HepG2 (cell line): ENCODE measurements at regions not wholly inside any gene's neighbourhood (a gene's known extent, or its start where the extent isn't known, plus 50 kb on each side); places are given as distances from the start of the nearest gene placed in this dataset.

ENCODE experiments used
- ATAC-seq: fragments of 200-7000 bp; cut with Tn5 transposase; 3 replicates; pipeline ENCODE4 v1.9.1; 2020; ENCODE audit warnings: mild to moderate bottlenecking, moderate library complexity
- BruUV-seq: library from RNA; stranded (reverse); fragments of 400-500 nt; replicated peaks from 2 replicates; lab custom pipeline; 2021; lab: Mats Ljungman, UMichigan
- CTCF ChIA-PET: fragments of 300-600 bp; formaldehyde crosslinking; extraction: SDS; loops from one replicate; lab custom pipeline; 2021; ENCODE audit warnings: low total read pairs, inconsistent platforms, low intra/inter-chr PET ratio; lab: Yijun Ruan, JAX
- POLR2A ChIA-PET: fragments of 350-600 bp; sonication (Branson Sonifier 250); formaldehyde crosslinking; loops from one replicate; lab custom pipeline; 2020; ENCODE audit warnings: antibody characterized with exemption, inconsistent platforms; lab: Yijun Ruan, JAX
- DNase-seq: peaks from one replicate; pipeline ENCODE4 v3.0.0-alpha.2; 2015; ENCODE audit warnings: low spot score
- FAIRE-seq: peaks from 3 replicates; lab custom pipeline; 2011; peaks lifted over from hg19 to GRCh38; lab: Jason Lieb, UNC
- H2AFZ ChIP-seq: one replicate; pipeline ENCODE4 v1.6.1; 2011; ENCODE audit warnings: low read length, inconsistent platforms
- H3K27ac ChIP-seq: fragments of 300-600 bp; 3 replicates; pipeline ENCODE4 v1.8.0; 2011; ENCODE audit warnings: mixed run types, mild to moderate bottlenecking, mixed read lengths, low read length, inconsistent platforms; ENCODE audit not compliant: insufficient read depth; ENCODE audit errors: extremely low read length
- H3K27me3 ChIP-seq, 2 experiments: fragments of 200-600 bp in 1 of 2; 2 replicates in 1 of 2; 3 replicates in 1 of 2; pipeline versions ENCODE4 v1.6.0 to v1.8.0; 2011; ENCODE audit warnings: low read length in 2 of 2, mild to moderate bottlenecking in 2 of 2, moderate library complexity in 2 of 2, inconsistent platforms in 1 of 2; ENCODE audit not compliant: insufficient read depth in 2 of 2, control insufficient read depth in 1 of 2
- H3K36me3 ChIP-seq, 2 experiments: fragments of 200-600 bp in 1 of 2; replicated peaks in 1 of 2; 2 replicates in 1 of 2; 3 replicates in 1 of 2; pipeline versions ENCODE4 v1.5.1 to v1.8.0; 2011; ENCODE audit warnings: low read length in 2 of 2, inconsistent platforms in 1 of 2; ENCODE audit not compliant: insufficient read depth in 2 of 2, control insufficient read depth in 1 of 2
- H3K4me1 ChIP-seq: 2 replicates; pipeline ENCODE4 v1.5.1; 2012; ENCODE audit warnings: low read length, inconsistent platforms; ENCODE audit not compliant: insufficient read depth
- H3K4me2 ChIP-seq: 2 replicates; pipeline ENCODE4 v1.6.0; 2011; ENCODE audit warnings: low read depth, low read length, inconsistent platforms
- H3K4me3 ChIP-seq, 3 experiments: fragments of 200-600 bp in 1 of 3; sonication (generic), shearing (Covaris generic) in 1 of 3; replicated peaks in 1 of 3; 2 replicates each; pipeline ENCODE4 v1.5.1; 2011 to 2016; ENCODE audit warnings: low read length in 3 of 3, inconsistent platforms in 2 of 3, low read depth in 2 of 3, mild to moderate bottlenecking in 2 of 3, control low read depth in 1 of 3, mixed read lengths in 1 of 3; ENCODE audit not compliant: insufficient read depth in 1 of 3
- H3K79me2 ChIP-seq: one replicate; pipeline ENCODE4 v1.6.1; 2011; ENCODE audit warnings: low read length, inconsistent platforms; ENCODE audit not compliant: insufficient read depth
- H3K9ac ChIP-seq: 2 replicates; pipeline ENCODE4 v1.6.0; 2011; ENCODE audit warnings: mild to moderate bottlenecking, low read depth, low read length, inconsistent platforms; ENCODE audit not compliant: insufficient read depth
- H3K9me3 ChIP-seq: 2 replicates; pipeline ENCODE4 v1.5.1; 2012; ENCODE audit warnings: mild to moderate bottlenecking, low read length
- H4K20me1 ChIP-seq: 2 replicates; pipeline ENCODE4 v1.6.0; 2011; ENCODE audit warnings: inconsistent platforms, mild to moderate bottlenecking, low read length, moderate library complexity; ENCODE audit not compliant: insufficient read depth
- ATF7 ChIP-seq, 2 experiments: fragments of 450-650 bp in 1 of 2; sonication (generic) in 1 of 2; formaldehyde crosslinking in 1 of 2; IDR thresholded peaks; 2 replicates each; pipeline versions ENCODE4 v1.4.0 to v1.6.1; 2016 to 2020; ENCODE audit warnings: antibody characterized with exemption in 1 of 2, mild to moderate bottlenecking in 1 of 2, missing genetic modification reagents in 1 of 2
- FOSL2 ChIP-seq: sonication (generic); formaldehyde crosslinking; IDR thresholded peaks from 2 replicates; pipeline ENCODE4 v1.4.0; 2020; ENCODE audit warnings: missing genetic modification reagents
- FOXO1 ChIP-seq: sonication (generic); formaldehyde crosslinking; IDR thresholded peaks from 2 replicates; pipeline ENCODE4 v1.4.0; 2020; ENCODE audit warnings: missing genetic modification reagents
- HNF4A ChIP-seq: sonication (generic); formaldehyde crosslinking; IDR thresholded peaks from 2 replicates; pipeline ENCODE4 v1.4.0; 2020; ENCODE audit warnings: missing genetic modification reagents
- JUN ChIP-seq: sonication (generic); formaldehyde crosslinking; IDR thresholded peaks from 2 replicates; pipeline ENCODE4 v1.4.0; 2020; ENCODE audit warnings: mild to moderate bottlenecking, missing genetic modification reagents
- SALL1 ChIP-seq: sonication (generic); formaldehyde crosslinking; IDR thresholded peaks from 2 replicates; pipeline ENCODE4 v1.8.0; 2022; ENCODE audit warnings: mild to moderate bottlenecking, missing genetic modification reagents
- SP5 ChIP-seq: IDR thresholded peaks from 2 replicates; pipeline ENCODE4 v1.6.1; 2016; ENCODE audit warnings: low read depth, borderline replicate concordance
- XBP1 ChIP-seq: sonication (generic); formaldehyde crosslinking; IDR thresholded peaks from 2 replicates; pipeline ENCODE4 v1.5.0; 2020; ENCODE audit warnings: missing genetic modification reagents
- ZNF737 ChIP-seq: sonication (generic); formaldehyde crosslinking; IDR thresholded peaks from 2 replicates; pipeline ENCODE4 v1.5.0; 2020; ENCODE audit warnings: missing genetic modification reagents, mild to moderate bottlenecking, borderline replicate concordance
- ZNF782 ChIP-seq: sonication (generic); formaldehyde crosslinking; IDR thresholded peaks from 2 replicates; pipeline ENCODE4 v1.4.0; 2020; ENCODE audit warnings: missing genetic modification reagents, mild to moderate bottlenecking, borderline replicate concordance
- WGBS: methylation state at CpG from one replicate; pipeline ENCODE4 v1.1.6; 2017; ENCODE audit warnings: low lambda C conversion rate; 5-methylcytosine and 5-hydroxymethylcytosine counted together
- in situ Hi-C: cut with HindIII; loops from 2 replicates; pipeline ENCODE4 v1.10.0; 2017; ENCODE audit warnings: low pct_unique_long_range_greater_than_20kb; ENCODE audit not compliant: extremely low pct_ligation_motif_present
- intact Hi-C: fragments of 100-400 bp; cut with micrococcal nuclease; formaldehyde crosslinking; loops from one replicate; pipeline ENCODE4 v1.10.0; 2022; ENCODE audit not compliant: unreplicated experiment
- TF ChIP-seq, protein P1 (sequence below): sonication (generic); formaldehyde crosslinking; IDR thresholded peaks from 2 replicates; pipeline ENCODE4 v1.4.0; 2020; ENCODE audit warnings: missing genetic modification reagents
- TF ChIP-seq, protein P2 (sequence below): sonication (generic); formaldehyde crosslinking; conservative IDR thresholded peaks from 2 replicates; pipeline ENCODE4 v1.4.0; 2020; ENCODE audit warnings: mild to moderate bottlenecking, missing genetic modification reagents, moderate library complexity
- TF ChIP-seq, protein P3 (sequence below): sonication (generic); formaldehyde crosslinking; IDR thresholded peaks from 2 replicates; pipeline ENCODE4 v1.4.0; 2020; ENCODE audit warnings: missing genetic modification reagents
- TF ChIP-seq, protein P4 (sequence below): sonication (generic); formaldehyde crosslinking; IDR thresholded peaks from 2 replicates; pipeline ENCODE4 v1.4.0; 2020; ENCODE audit warnings: mild to moderate bottlenecking, missing genetic modification reagents

DNA sequence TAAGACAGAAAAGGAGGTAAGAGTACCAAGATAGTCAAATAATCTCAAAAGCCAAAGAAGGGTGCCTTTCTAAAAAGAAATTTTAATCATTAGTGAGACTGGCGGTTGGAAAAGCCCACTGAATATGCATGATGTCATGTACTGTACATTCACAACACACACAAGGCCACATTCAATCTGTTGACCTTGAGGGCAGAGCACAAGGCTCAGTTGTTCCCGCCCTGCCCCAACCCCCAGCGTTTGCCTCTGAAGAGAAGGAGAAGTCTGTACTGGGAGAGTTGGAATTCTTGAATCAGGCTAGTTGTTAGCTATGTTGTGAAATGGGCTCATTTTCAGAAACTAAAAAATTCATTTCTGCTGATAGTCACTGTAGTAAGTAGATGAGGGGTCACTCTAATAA, 50.2 kb upstream of the NID2 start:
- no peaks in the 10 kb centered on the region for H3K9me3 ChIP-seq
- FAIRE-seq, result peak; percentile 40
- in situ Hi-C loops (no loop called here), intact Hi-C loops (no loop called here)
- 0% methylated on average over 3 of the region's 3 CpGs for WGBS
- H3K4me3 ChIP-seq, result no peak overlapping the region
- H4K20me1 ChIP-seq, result no peaks in the 10 kb centered on the region
- no peak overlapping the region for H3K9ac ChIP-seq
- H3K27me3 ChIP-seq, result no peaks in the 10 kb centered on the region
- no TSS peak for BruUV-seq
- peak; percentile 100 for ATAC-seq
- POLR2A ChIA-PET, result no interaction called here
- CTCF ChIA-PET, result no interaction called here
- DNase-seq, result peak; percentile 91
- peak overlapping the region; percentile 63 for H3K4me2 ChIP-seq
- no peak overlapping the region for H3K27ac ChIP-seq
- H3K79me2 ChIP-seq, result no peaks in the 10 kb centered on the region
- peak overlapping the region; percentile 35 for H2AFZ ChIP-seq
- H3K36me3 ChIP-seq, result no peaks in the 10 kb centered on the region
- peaks cover 30% of the 10 kb centered on the region for H3K4me1 ChIP-seq
- TF ChIP-seq FOXO1 (peak; percentile 35; the same call in 1 of the 2 replicates), HNF4A (CRISPR knock-in tag) (peak; percentile 56; the same call in 1 of the 2 replicates), FOSL2 (CRISPR knock-in tag) (peak; percentile 30; the same call in 1 of the 2 replicates), XBP1 (CRISPR knock-in tag) (no peak), JUN (CRISPR knock-in tag) (0 out of 2 replicates have a peak, but pooled peaks have one; percentile 43), ZNF737 (CRISPR knock-in tag) (no peak), ATF7 (IDR thresholded peaks at IDR 0.05) (peak; percentile 86), ATF7 (CRISPR knock-in tag; IDR thresholded peaks at IDR 0.05) (no peak), SALL1 (CRISPR knock-in tag) (peak; percentile 40), SP5 (CRISPR knock-in tag) (peak; percentile 46; the same call in 1 of the 2 replicates), ZNF782 (no peak)
- TF ChIP-seq, protein P1, sequence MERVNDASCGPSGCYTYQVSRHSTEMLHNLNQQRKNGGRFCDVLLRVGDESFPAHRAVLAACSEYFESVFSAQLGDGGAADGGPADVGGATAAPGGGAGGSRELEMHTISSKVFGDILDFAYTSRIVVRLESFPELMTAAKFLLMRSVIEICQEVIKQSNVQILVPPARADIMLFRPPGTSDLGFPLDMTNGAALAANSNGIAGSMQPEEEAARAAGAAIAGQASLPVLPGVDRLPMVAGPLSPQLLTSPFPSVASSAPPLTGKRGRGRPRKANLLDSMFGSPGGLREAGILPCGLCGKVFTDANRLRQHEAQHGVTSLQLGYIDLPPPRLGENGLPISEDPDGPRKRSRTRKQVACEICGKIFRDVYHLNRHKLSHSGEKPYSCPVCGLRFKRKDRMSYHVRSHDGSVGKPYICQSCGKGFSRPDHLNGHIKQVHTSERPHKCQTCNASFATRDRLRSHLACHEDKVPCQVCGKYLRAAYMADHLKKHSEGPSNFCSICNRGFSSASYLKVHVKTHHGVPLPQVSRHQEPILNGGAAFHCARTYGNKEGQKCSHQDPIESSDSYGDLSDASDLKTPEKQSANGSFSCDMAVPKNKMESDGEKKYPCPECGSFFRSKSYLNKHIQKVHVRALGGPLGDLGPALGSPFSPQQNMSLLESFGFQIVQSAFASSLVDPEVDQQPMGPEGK, result 0 out of 2 replicates have a peak, but pooled peaks have one; percentile 31
- TF ChIP-seq, protein P2, sequence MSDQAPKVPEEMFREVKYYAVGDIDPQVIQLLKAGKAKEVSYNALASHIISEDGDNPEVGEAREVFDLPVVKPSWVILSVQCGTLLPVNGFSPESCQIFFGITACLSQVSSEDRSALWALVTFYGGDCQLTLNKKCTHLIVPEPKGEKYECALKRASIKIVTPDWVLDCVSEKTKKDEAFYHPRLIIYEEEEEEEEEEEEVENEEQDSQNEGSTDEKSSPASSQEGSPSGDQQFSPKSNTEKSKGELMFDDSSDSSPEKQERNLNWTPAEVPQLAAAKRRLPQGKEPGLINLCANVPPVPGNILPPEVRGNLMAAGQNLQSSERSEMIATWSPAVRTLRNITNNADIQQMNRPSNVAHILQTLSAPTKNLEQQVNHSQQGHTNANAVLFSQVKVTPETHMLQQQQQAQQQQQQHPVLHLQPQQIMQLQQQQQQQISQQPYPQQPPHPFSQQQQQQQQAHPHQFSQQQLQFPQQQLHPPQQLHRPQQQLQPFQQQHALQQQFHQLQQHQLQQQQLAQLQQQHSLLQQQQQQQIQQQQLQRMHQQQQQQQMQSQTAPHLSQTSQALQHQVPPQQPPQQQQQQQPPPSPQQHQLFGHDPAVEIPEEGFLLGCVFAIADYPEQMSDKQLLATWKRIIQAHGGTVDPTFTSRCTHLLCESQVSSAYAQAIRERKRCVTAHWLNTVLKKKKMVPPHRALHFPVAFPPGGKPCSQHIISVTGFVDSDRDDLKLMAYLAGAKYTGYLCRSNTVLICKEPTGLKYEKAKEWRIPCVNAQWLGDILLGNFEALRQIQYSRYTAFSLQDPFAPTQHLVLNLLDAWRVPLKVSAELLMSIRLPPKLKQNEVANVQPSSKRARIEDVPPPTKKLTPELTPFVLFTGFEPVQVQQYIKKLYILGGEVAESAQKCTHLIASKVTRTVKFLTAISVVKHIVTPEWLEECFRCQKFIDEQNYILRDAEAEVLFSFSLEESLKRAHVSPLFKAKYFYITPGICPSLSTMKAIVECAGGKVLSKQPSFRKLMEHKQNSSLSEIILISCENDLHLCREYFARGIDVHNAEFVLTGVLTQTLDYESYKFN (CRISPR knock-in tag), result peak; percentile 32; the same call in 1 of the 2 replicates
- TF ChIP-seq, protein P3, sequence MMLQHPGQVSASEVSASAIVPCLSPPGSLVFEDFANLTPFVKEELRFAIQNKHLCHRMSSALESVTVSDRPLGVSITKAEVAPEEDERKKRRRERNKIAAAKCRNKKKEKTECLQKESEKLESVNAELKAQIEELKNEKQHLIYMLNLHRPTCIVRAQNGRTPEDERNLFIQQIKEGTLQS (CRISPR knock-in tag), result 0 out of 2 replicates have a peak, but pooled peaks have one; percentile 27
- TF ChIP-seq, protein P4, sequence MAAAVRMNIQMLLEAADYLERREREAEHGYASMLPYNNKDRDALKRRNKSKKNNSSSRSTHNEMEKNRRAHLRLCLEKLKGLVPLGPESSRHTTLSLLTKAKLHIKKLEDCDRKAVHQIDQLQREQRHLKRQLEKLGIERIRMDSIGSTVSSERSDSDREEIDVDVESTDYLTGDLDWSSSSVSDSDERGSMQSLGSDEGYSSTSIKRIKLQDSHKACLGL (CRISPR knock-in tag), result no peak
